NCI-H146 treated with DMSO at 0.1 percent for 48 hours (cell line): ENCODE measurements at regions not wholly inside any gene's neighbourhood (a gene's known extent, or its start where the extent isn't known, plus 50 kb on each side); places are given as distances from the start of the nearest gene placed in this dataset.

Experiments
- DNase-seq: peaks from one replicate; lab custom pipeline; 2025; ENCODE audit not compliant: unreplicated experiment; lab: John Stamatoyannopoulos, UW

- DNase-seq = no peak
These were observed 268.0 kb upstream of the TNRC6C start for GRCh38 chr17:77690271-77691161.

GRCh38 chr17:77691216-77692085 lies 267.1 kb upstream of the TNRC6C start:
- DNase-seq = no peak

- DNase-seq = no peak
These were observed 265.8 kb upstream of the TNRC6C start for GRCh38 chr17:77692571-77693161.

GRCh38 chr17:77693301-77693700 lies 265.2 kb upstream of the TNRC6C start:
- DNase-seq = no peak

GRCh38 chr17:77693776-77694175 lies 264.7 kb upstream of the TNRC6C start:
- no peak for DNase-seq

GRCh38 chr17:77694391-77695363 lies 263.8 kb upstream of the TNRC6C start:
- DNase-seq = no peak

GRCh38 chr17:77695386-77695785 lies 263.1 kb upstream of the TNRC6C start:
- no peak for DNase-seq

GRCh38 chr17:77696151-77696720 lies 262.3 kb upstream of the TNRC6C start:
- DNase-seq = no peak

GRCh38 chr17:77696721-77697460 lies 261.6 kb upstream of the TNRC6C start:
- DNase-seq = no peak

- no peak for DNase-seq
These were observed 260.8 kb upstream of the TNRC6C start for GRCh38 chr17:77697480-77698400.

GRCh38 chr17:77698903-77699623 lies 259.4 kb upstream of the TNRC6C start:
- DNase-seq = no peak

GRCh38 chr17:77700165-77700881 lies 258.2 kb upstream of the TNRC6C start:
- no peak for DNase-seq

- no peak for DNase-seq
These were observed 256.5 kb upstream of the TNRC6C start for GRCh38 chr17:77701996-77702395.

GRCh38 chr17:77704048-77704815 lies 254.3 kb upstream of the TNRC6C start:
- DNase-seq = no peak

GRCh38 chr17:77706938-77707337 lies 251.6 kb upstream of the TNRC6C start:
- DNase-seq = no peak

- no peak for DNase-seq
These were observed 251.0 kb upstream of the TNRC6C start for GRCh38 chr17:77707546-77707945.
